Right hindlimb (tissue), 1 donor: ENCODE measurements at regions not wholly inside any gene's neighbourhood (a gene's known extent, or its start where the extent isn't known, plus 50 kb on each side); places are given as distances from the start of the nearest gene placed in this dataset.

Experiments
- DNase-seq: peaks from one replicate; pipeline ENCODE4 v3.0.0-alpha.2; 2018

GRCh38 chr5:145708169-145708568 is 127.0 kb downstream of the PRELID2 start:
- DNase-seq, result no peak

DNA sequence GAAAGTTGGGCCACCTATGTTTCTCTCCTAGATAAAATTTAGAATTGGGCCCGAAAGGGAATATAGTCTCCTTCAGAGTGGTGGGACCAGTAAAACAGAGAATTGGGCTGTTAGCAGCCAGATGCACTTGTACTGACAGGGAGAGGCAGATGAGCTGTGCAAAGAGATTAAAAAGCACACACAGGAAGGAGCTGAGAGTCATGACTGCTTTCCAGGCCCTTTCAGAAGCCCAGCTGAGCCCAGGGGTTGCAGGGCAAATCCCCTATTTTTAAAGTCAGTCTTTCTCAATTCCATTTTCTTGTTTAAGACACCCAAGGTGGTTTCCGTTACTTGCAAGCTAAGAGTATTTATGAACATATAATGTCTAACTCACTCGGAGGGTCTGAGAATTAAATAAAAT is 130.4 kb downstream of the PRELID2 start:
- no peak for DNase-seq

- DNase-seq, result no peak
Measured at GRCh38 chr5:145703856-145704255, 131.3 kb downstream of the PRELID2 start.

DNA sequence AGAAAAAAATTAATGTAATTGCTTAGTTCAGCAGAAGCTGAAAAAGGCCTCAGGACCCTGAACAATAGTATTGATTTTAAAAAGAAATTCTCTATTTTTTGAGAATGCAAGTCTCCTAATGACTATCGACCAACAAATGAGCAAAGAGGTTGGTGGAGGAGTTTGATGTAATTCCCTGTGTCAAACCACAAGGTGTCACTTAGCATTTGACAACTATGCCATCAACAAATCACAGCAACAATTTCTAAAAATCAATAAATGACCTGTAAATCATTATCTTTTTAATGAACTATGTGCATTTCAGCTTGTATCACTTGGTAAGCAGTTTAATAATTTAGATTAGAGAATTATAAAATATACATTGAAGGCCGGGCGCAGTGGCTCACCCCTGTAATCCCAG is 133.7 kb downstream of the PRELID2 start:
- no peak for DNase-seq

DNA sequence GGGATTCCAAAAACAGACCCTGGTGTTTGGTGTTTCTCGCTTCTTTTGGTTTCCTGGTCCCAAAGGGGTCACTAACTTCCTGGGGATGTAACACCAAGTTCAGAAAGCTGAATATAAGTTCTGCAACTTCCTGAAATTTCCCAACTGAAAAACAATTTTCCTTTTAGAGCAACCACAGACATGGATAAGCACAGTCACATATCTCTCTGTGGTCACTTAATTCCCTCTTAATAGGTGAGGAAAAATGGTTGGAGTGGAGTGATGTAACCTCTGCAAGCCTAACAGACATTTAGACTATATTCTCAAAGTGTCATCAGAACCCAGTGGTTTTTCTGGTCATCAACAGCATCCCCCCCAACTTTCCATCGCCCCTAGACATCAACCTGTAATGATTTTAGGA is 135.3 kb downstream of the PRELID2 start:
- no peak for DNase-seq

DNA sequence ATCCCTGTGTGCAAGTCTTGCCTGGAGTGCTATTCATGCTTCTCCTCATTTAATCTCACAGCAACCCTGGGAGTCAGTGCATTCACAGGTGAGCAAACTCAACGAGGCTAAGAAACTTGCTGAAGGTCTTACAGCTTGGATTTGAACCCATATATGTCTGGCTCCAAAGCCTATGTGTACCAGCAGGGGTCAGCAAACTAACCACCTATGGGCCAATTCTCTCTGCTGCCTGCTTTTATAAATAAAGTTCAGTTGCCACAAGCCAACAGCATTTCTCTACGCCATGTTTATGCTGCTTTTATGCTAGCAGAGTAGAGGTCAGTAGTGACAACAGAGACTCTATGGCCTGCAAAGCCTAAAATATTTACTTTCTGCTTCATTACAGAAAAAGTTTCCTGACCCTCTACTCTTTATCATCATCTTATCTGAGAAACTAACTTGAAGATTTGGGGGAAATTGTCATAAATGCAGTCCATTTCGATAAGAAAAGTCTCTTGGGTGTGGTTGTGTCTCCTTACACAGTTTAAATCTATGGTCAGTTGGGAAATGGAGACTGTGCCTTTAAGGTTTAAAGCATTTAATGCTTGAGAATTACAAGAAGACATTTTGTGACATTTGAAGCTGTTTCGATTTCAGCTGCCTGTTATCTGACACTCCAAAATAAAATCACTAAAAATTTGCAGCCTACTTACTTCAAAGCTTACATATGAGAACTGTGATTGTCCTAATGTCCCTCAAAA is 137.7 kb downstream of the PRELID2 start:
- DNase-seq, result no peak

DNA sequence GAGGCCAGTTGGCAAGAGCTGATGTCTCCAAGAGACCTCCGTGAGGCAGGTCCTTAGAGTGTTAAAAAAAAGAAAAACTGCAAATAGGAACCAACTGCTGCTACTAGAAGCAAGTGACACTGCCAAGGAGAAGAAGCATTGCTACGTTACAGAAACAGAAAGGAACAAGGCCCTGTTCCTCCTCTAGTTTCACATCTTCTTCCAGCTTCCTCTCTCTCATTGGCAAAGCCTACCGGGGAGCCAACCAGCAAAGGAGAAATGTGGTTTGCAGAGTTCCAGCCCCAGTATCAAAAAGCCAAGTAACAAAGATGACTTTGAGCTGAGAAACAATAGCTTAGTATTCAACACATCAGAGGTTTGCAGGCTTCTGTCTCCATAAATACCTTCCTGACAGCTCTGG is 145.9 kb downstream of the PRELID2 start:
- DNase-seq, result no peak

DNA sequence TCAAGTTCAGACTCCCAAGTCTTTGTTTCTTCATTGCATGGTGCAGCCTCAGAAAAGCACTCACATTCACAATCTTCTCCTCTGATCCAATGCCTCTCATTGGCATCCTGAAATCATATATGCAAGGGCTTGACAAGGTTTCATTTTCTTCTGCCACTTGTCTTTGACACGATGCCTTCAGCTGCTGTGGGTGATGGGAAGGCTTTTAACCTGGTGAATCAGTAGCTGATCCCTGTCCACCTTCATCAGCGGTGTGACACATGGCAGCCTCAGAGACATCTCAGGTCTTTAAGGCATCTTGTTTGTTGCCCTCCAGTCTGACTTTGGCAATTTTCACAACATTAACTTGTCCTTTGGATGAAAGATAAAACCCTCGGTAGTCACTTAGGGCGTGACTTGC is 147.2 kb downstream of the PRELID2 start:
- no peak for DNase-seq

DNA sequence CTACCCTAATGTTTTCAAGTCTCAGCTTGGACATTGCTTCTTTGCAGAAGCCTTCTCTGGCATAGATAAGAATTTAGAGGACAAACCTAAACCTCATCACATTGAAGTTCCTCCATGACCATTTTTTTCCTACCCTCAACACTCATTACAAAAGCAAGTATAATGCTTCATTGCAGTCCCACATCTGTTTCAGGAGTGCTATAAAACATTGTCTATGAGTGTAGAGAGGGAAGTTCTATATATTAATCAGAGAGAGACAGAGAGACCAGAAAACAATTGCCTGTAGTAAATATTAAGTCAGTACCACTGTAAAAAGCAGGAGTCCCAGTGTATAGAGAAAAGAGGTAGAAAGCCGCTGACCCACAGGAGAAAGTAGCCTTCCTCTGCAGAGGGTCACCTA is 149.7 kb downstream of the PRELID2 start:
- DNase-seq, result no peak

DNA sequence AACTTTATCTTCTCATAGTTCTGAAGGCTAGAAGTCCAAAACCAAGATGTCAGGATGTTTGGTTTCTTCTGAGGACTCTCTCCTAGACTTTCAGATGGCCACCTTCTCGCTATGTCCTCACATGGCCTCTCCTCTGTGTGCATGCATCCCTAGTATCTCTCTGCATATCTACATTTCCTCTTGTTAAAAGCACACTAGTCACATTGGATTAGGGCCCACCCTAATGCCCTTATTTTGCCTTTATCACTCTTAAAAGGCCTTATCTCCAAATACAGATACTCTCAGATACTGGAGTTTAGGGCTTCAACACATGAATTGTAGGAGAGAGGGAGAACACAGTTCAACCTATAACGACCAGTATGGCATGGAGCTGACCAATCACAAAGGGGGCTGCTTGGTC is 151.7 kb downstream of the PRELID2 start:
- DNase-seq, result no peak

GRCh38 chr5:145682197-145682899 is 152.8 kb downstream of the PRELID2 start:
- peak; percentile 57 for DNase-seq

DNA sequence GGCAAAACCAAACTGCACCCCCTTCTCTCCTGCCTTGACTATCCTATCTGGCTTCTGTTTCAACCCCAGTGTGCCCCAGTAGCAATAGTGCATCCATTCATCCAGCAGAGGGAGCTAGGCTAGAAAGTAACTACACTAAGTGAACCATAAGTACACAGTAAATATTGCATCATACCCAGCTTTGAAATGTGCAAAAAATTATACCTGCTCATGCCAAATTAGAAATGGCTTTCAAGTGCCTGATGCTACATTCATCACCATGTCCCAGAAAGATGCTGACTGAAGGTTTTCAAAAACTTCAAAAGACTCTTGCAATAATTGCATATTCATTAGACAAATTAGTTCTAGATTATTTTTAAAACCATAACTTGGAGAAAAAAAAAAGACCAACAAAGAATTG is 153.5 kb downstream of the PRELID2 start:
- DNase-seq, result no peak

DNA sequence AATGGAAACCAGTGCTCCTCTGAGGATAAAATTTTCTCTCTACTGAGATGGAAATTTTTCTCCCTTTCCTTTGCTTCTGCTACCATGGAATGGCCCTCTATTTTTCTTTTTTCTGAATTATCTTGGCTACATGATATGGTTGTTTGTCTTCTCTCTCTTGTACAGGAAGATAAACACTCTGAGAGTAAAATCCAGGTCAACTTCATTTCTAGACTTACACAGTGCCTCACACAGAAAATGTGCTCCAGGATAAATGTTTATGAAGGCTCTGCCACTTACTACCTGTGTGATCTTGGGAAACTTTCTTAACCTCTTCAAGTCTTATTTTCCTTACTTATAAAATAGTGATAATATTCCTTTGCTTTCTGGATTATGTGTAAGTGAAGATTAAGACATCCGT is 153.9 kb downstream of the PRELID2 start:
- DNase-seq, result no peak

GRCh38 chr5:145680767-145681166 is 154.4 kb downstream of the PRELID2 start:
- peak; percentile 73 for DNase-seq

DNA sequence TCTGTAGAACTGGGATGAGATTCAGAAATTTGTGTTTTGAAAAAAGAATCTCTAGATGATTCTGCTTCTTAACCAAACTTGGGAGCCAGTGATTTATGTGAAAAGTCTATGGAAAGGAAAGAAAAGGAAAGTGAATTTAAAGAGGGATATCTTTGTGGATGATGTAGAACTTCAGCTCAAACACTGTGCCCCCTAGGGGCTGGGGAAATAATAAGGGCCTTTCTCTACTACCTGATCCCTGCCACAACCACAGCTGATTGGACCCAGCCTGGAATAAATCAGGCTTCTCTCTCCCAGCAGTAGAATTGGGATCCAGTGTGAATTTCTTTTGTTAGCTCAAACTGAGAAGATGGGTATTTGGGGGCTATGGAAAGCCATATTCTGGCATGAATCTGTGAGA is 155.0 kb downstream of the PRELID2 start:
- DNase-seq, result no peak

- no peak for DNase-seq
Measured at GRCh38 chr5:145678255-145678654, 156.9 kb downstream of the PRELID2 start.

DNA sequence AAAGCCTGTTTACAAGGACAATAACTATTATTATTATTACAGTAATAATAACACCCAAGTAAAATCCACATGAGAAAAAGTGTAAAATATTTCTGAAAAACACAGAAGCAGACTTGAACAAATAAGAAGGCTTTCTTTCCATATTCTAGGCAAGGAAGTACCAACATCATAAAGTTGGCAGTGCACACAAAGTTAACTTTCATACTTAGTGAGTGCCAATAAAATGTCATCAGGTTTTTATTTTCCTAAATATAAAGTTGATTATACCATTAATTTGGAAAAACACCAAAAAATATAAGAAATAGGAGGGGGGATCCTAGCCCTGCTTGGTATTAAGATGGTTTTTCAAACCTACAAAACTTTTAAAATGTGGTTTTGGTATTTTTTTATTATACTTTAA is 161.4 kb downstream of the PRELID2 start:
- DNase-seq, result no peak

DNA sequence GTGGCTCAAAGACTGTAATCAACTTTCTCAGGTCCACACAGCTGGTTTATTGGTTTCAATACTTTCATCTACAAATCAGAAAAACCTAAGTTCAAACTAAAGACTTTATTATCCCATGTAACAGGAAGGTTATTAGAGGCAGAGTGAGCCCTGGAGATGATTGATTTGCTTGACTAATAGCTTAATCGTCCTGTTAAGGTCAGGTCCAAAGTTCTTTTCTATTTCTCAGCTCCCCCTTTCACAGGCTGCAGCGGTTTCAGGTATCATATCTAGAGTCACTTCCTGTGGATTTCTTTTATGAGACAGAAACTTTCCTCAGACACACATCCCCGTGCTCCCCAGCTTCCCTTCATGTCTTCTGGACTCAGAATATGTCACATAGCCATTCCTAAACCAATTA is 166.4 kb downstream of the PRELID2 start:
- DNase-seq, result no peak

DNA sequence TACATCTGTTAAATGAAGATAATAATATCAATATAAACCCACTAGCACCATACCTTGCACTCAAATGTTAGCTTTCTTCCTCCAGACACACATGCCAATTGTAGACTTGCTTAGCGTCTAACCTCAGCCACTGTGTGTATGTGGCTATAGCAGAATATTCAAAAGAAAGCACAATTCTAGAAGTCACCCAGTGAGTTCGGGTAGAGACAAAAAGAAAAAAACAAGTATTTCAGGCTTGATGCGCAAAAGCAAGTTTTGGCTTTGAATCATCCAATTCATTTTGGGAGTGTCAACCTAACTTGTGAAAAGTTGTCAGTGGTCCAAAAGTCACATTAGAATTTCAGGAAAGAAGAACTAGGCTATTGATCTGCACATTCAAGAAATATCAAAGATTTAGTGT is 167.4 kb downstream of the PRELID2 start:
- DNase-seq, result no peak

- DNase-seq, result no peak
Measured at GRCh38 chr5:145666591-145666990, 168.6 kb downstream of the PRELID2 start.

DNA sequence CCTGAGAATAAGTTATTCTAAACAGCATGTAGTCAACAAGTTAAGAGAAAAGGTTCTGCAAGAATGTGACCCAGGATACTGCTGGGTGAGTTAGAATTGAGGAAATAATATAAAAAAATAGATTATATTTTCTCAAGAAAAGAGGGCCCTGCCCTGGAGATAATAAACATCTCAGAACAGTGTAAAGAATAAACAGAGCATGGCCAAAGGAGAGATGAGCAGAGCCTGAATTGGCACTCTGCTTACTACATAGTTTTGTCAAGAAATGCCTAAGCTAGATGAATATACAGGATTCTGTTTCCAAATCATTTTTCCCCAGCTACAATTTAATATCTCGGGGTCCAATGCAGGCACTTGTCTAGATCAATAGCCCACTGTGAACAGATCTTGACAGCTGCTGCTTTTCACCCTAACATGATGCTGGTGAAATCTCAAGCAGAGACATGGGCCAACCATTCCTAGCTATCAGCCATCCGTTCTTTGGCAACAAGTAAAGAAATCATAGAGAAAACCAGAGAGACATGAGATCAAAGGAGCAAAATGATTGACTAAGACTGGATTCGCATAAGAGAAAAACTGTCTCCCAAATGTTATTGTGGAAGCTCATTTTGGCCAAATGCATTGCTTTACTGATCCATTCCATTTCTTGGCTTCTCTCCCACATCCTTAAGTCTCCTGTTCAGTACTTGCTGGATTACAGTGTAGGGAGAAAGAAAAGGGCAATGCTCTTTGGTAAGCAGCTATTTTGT is 173.2 kb downstream of the PRELID2 start:
- DNase-seq, result peak; percentile 17

- DNase-seq, result peak; percentile 21
Measured at GRCh38 chr5:145660897-145661640, 174.1 kb downstream of the PRELID2 start.

DNA sequence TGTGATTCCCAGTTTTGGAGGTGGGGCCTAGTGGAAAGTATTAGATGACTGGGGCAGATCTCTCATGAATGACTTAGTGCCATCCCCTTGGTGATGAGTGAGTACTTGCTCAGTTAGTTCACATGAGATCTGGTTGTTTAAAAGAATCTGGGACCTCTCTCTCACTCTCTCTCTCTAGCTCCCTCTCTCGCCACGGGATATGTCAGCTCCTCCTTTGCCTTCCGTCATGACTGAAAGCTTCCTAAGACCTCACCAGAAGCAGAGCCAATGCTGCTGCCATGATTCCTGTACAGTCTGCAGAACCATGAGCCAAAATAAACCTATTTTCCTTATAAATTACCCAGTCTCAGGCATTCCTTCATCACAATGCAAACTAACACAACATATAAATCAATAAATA is 176.7 kb downstream of the PRELID2 start:
- DNase-seq, result no peak
